PC-9 (cell line): ENCODE measurements at regions not wholly inside any gene's neighbourhood (a gene's known extent, or its start where the extent isn't known, plus 50 kb on each side); places are given as distances from the start of the nearest gene placed in this dataset.

Source experiments
- CTCF ChIP-seq: fragments of 200-600 bp; sonication (generic); conservative IDR thresholded peaks from 2 replicates; pipeline ENCODE4 v1.6.1; 2017; ENCODE audit warnings: mixed run types, antibody characterized with exemption, mild to moderate bottlenecking, moderate library complexity
- EZH2 ChIP-seq: fragments of 200-600 bp; sonication (generic); IDR thresholded peaks from 2 replicates; pipeline ENCODE4 v1.8.0; 2017; ENCODE audit warnings: antibody characterized with exemption, low read depth

GRCh38 chr3:63050548-63051177, 175.4 kb upstream of the CADPS start:
- TF ChIP-seq CTCF (no peak), EZH2 (no peak)
